HepG2 (cell line): ENCODE measurements at regions not wholly inside any gene's neighbourhood (a gene's known extent, or its start where the extent isn't known, plus 50 kb on each side); places are given as distances from the start of the nearest gene placed in this dataset.

ENCODE experiments used
- ATAC-seq: fragments of 200-7000 bp; cut with Tn5 transposase; 3 replicates; pipeline ENCODE4 v1.9.1; 2020; ENCODE audit warnings: mild to moderate bottlenecking, moderate library complexity
- BruUV-seq: library from RNA; stranded (reverse); fragments of 400-500 nt; replicated peaks from 2 replicates; lab custom pipeline; 2021; lab: Mats Ljungman, UMichigan
- CTCF ChIA-PET: fragments of 300-600 bp; formaldehyde crosslinking; extraction: SDS; loops from one replicate; lab custom pipeline; 2021; ENCODE audit warnings: low total read pairs, inconsistent platforms, low intra/inter-chr PET ratio; lab: Yijun Ruan, JAX
- POLR2A ChIA-PET: fragments of 350-600 bp; sonication (Branson Sonifier 250); formaldehyde crosslinking; loops from one replicate; lab custom pipeline; 2020; ENCODE audit warnings: antibody characterized with exemption, inconsistent platforms; lab: Yijun Ruan, JAX
- DNase-seq: peaks from one replicate; pipeline ENCODE4 v3.0.0-alpha.2; 2015; ENCODE audit warnings: low spot score
- FAIRE-seq: peaks from 3 replicates; lab custom pipeline; 2011; peaks lifted over from hg19 to GRCh38; lab: Jason Lieb, UNC
- H2AFZ ChIP-seq: one replicate; pipeline ENCODE4 v1.6.1; 2011; ENCODE audit warnings: low read length, inconsistent platforms
- H3K27ac ChIP-seq: fragments of 300-600 bp; 3 replicates; pipeline ENCODE4 v1.8.0; 2011; ENCODE audit warnings: mixed run types, mild to moderate bottlenecking, mixed read lengths, low read length, inconsistent platforms; ENCODE audit not compliant: insufficient read depth; ENCODE audit errors: extremely low read length
- H3K27me3 ChIP-seq, 2 experiments: fragments of 200-600 bp in 1 of 2; 2 replicates in 1 of 2; 3 replicates in 1 of 2; pipeline versions ENCODE4 v1.6.0 to v1.8.0; 2011; ENCODE audit warnings: low read length in 2 of 2, mild to moderate bottlenecking in 2 of 2, moderate library complexity in 2 of 2, inconsistent platforms in 1 of 2; ENCODE audit not compliant: insufficient read depth in 2 of 2, control insufficient read depth in 1 of 2
- H3K36me3 ChIP-seq, 2 experiments: fragments of 200-600 bp in 1 of 2; replicated peaks in 1 of 2; 2 replicates in 1 of 2; 3 replicates in 1 of 2; pipeline versions ENCODE4 v1.5.1 to v1.8.0; 2011; ENCODE audit warnings: low read length in 2 of 2, inconsistent platforms in 1 of 2; ENCODE audit not compliant: insufficient read depth in 2 of 2, control insufficient read depth in 1 of 2
- H3K4me1 ChIP-seq: 2 replicates; pipeline ENCODE4 v1.5.1; 2012; ENCODE audit warnings: low read length, inconsistent platforms; ENCODE audit not compliant: insufficient read depth
- H3K4me2 ChIP-seq: 2 replicates; pipeline ENCODE4 v1.6.0; 2011; ENCODE audit warnings: low read depth, low read length, inconsistent platforms
- H3K4me3 ChIP-seq, 3 experiments: fragments of 200-600 bp in 1 of 3; sonication (generic), shearing (Covaris generic) in 1 of 3; replicated peaks in 1 of 3; 2 replicates each; pipeline ENCODE4 v1.5.1; 2011 to 2016; ENCODE audit warnings: low read length in 3 of 3, inconsistent platforms in 2 of 3, low read depth in 2 of 3, mild to moderate bottlenecking in 2 of 3, control low read depth in 1 of 3, mixed read lengths in 1 of 3; ENCODE audit not compliant: insufficient read depth in 1 of 3
- H3K79me2 ChIP-seq: one replicate; pipeline ENCODE4 v1.6.1; 2011; ENCODE audit warnings: low read length, inconsistent platforms; ENCODE audit not compliant: insufficient read depth
- H3K9ac ChIP-seq: 2 replicates; pipeline ENCODE4 v1.6.0; 2011; ENCODE audit warnings: mild to moderate bottlenecking, low read depth, low read length, inconsistent platforms; ENCODE audit not compliant: insufficient read depth
- H3K9me3 ChIP-seq: 2 replicates; pipeline ENCODE4 v1.5.1; 2012; ENCODE audit warnings: mild to moderate bottlenecking, low read length
- H4K20me1 ChIP-seq: 2 replicates; pipeline ENCODE4 v1.6.0; 2011; ENCODE audit warnings: inconsistent platforms, mild to moderate bottlenecking, low read length, moderate library complexity; ENCODE audit not compliant: insufficient read depth
- FOXP4 ChIP-seq: sonication (generic); formaldehyde crosslinking; IDR thresholded peaks from 2 replicates; pipeline ENCODE4 v1.4.0; 2020; ENCODE audit warnings: missing genetic modification reagents
- IKZF1 ChIP-seq: fragments of 450-650 bp; IDR thresholded peaks from 2 replicates; pipeline ENCODE4 v1.7.1; 2016
- NFE2 ChIP-seq: sonication (generic); formaldehyde crosslinking; IDR thresholded peaks from 2 replicates; pipeline ENCODE4 v1.4.0; 2020; ENCODE audit warnings: missing genetic modification reagents
- PREB ChIP-seq: sonication (generic); formaldehyde crosslinking; IDR thresholded peaks from 2 replicates; pipeline ENCODE4 v1.4.0; 2020; ENCODE audit warnings: missing genetic modification reagents
- TERF1 ChIP-seq: sonication (generic); formaldehyde crosslinking; IDR thresholded peaks from 2 replicates; pipeline ENCODE4 v1.8.0; 2022; ENCODE audit warnings: mild to moderate bottlenecking, missing genetic modification reagents, moderate library complexity
- ZNF230 ChIP-seq: sonication (generic); formaldehyde crosslinking; IDR thresholded peaks from 2 replicates; pipeline ENCODE4 v1.4.0; 2020; ENCODE audit warnings: mild to moderate bottlenecking, missing genetic modification reagents
- ZNF672 ChIP-seq: sonication (generic); formaldehyde crosslinking; IDR thresholded peaks from 2 replicates; pipeline ENCODE4 v1.8.1; 2022; ENCODE audit warnings: missing genetic modification reagents
- ZNF788 ChIP-seq: sonication (generic); formaldehyde crosslinking; IDR thresholded peaks from 2 replicates; pipeline ENCODE4 v1.5.0; 2020; ENCODE audit warnings: mild to moderate bottlenecking, missing genetic modification reagents, borderline replicate concordance
- WGBS: methylation state at CpG from one replicate; pipeline ENCODE4 v1.1.6; 2017; ENCODE audit warnings: low lambda C conversion rate; 5-methylcytosine and 5-hydroxymethylcytosine counted together
- in situ Hi-C: cut with HindIII; loops from 2 replicates; pipeline ENCODE4 v1.10.0; 2017; ENCODE audit warnings: low pct_unique_long_range_greater_than_20kb; ENCODE audit not compliant: extremely low pct_ligation_motif_present
- intact Hi-C: fragments of 100-400 bp; cut with micrococcal nuclease; formaldehyde crosslinking; loops from one replicate; pipeline ENCODE4 v1.10.0; 2022; ENCODE audit not compliant: unreplicated experiment

GRCh38 chr14:100450736-100451135 lies 127.6 kb downstream of the SLC25A47 start:
- in situ Hi-C loops, result no loop called here
- intact Hi-C loops, result no loop called here
- Histone ChIP-seq H4K20me1 (no peaks in the 10 kb centered on the region), H3K79me2 (no peaks in the 10 kb centered on the region), H3K4me3 (no peak overlapping the region), H3K27me3 (no peaks in the 10 kb centered on the region), H3K4me2 (no peak overlapping the region), H3K36me3 (no peaks in the 10 kb centered on the region; a peak in 1 of 5 replicates), H3K27ac (no peak overlapping the region), H2AFZ (no peak overlapping the region), H3K9ac (no peak overlapping the region), H3K9me3 (no peaks in the 10 kb centered on the region), H3K4me1 (no peaks in the 10 kb centered on the region)
- WGBS, result 82% methylated on average over 6 of the region's 6 CpGs
- ChIA-PET CTCF (no interaction called here), POLR2A (no interaction called here)
- no TSS peak for BruUV-seq
- DNase-seq (no peak), FAIRE-seq (no peak), ATAC-seq (no peak)
- no peak for TF ChIP-seq NFE2
- no peak for TF ChIP-seq ZNF230 (CRISPR knock-in tag)
- no peak for TF ChIP-seq FOXP4 (CRISPR knock-in tag)
- no peak for TF ChIP-seq IKZF1
- TF ChIP-seq ZNF672 (CRISPR knock-in tag), result no peak
- TF ChIP-seq PREB (CRISPR knock-in tag), result no peak
- no peak for TF ChIP-seq ZNF788 (CRISPR knock-in tag)
- no peak for TF ChIP-seq TERF1
